CD4-positive, alpha-beta memory T cell (primary cell): ENCODE measurements at regions not wholly inside any gene's neighbourhood (a gene's known extent, or its start where the extent isn't known, plus 50 kb on each side); places are given as distances from the start of the nearest gene placed in this dataset.

Experiments
- CTCF ChIA-PET: fragments of 350-600 bp; sonication (Branson Sonifier 250); formaldehyde crosslinking; loops from one replicate; lab custom pipeline; 2021; ENCODE audit warnings: inconsistent platforms; ENCODE audit not compliant: partially characterized antibody; lab: Charles Lee
- POLR2A ChIA-PET: fragments of 350-600 bp; sonication (Branson Sonifier 250); formaldehyde crosslinking; loops from one replicate; lab custom pipeline; 2021; ENCODE audit not compliant: partially characterized antibody; lab: Charles Lee
- DNase-seq, 5 donors: peaks; one replicate each; pipeline versions ENCODE4 v3.0.0 to v3.0.0-alpha.2; 2020 to 2022; ENCODE audit warnings: mixed read lengths in 1 of 5
- H3K27ac ChIP-seq: one replicate; pipeline ENCODE4 v1.7.0; 2013; ENCODE audit warnings: low read depth, low read length
- H3K27me3 ChIP-seq: 2 replicates; pipeline ENCODE4 v1.7.0; 2013; ENCODE audit warnings: mild to moderate bottlenecking, low read length, moderate library complexity; ENCODE audit not compliant: insufficient read depth
- H3K36me3 ChIP-seq: 2 replicates; pipeline ENCODE4 v1.7.0; 2013; ENCODE audit warnings: mild to moderate bottlenecking, low read length, moderate library complexity; ENCODE audit not compliant: insufficient read depth
- H3K4me1 ChIP-seq: 2 replicates; pipeline ENCODE4 v1.7.0; 2013; ENCODE audit warnings: mild to moderate bottlenecking, low read length, moderate library complexity; ENCODE audit not compliant: insufficient read depth
- H3K4me3 ChIP-seq, 2 donors: one replicate each; pipeline ENCODE4 v1.7.0; 2013; ENCODE audit warnings: low read length in 2 of 2, mild to moderate bottlenecking in 1 of 2
- H3K9me3 ChIP-seq, 2 donors: one replicate each; pipeline ENCODE4 v1.7.0; 2013; ENCODE audit warnings: low read length in 2 of 2, control low read depth in 1 of 2; ENCODE audit not compliant: control insufficient read depth in 1 of 2
- H3K27ac Mint-ChIP-seq, 7 donors: one replicate each; pipeline ENCODE4 v1.8.0; 2020 to 2021; ENCODE audit warnings: mixed read lengths in 7 of 7, mild to moderate bottlenecking in 6 of 7, inconsistent platforms in 3 of 7, moderate library complexity in 3 of 7
- H3K27me3 Mint-ChIP-seq, 2 donors: one replicate each; pipeline ENCODE4 v1.8.0; 2020 to 2021; ENCODE audit warnings: mixed read lengths in 2 of 2
- H3K36me3 Mint-ChIP-seq, 2 donors: one replicate each; pipeline ENCODE4 v1.8.0; 2020 to 2021; ENCODE audit warnings: mixed read lengths in 2 of 2, inconsistent platforms in 1 of 2, mild to moderate bottlenecking in 1 of 2
- H3K4me1 Mint-ChIP-seq, 4 donors: one replicate each; pipeline ENCODE4 v1.8.0; 2020 to 2021; ENCODE audit warnings: mixed read lengths in 4 of 4, mild to moderate bottlenecking in 1 of 4
- H3K4me3 Mint-ChIP-seq, 8 donors: one replicate each; pipeline ENCODE4 v1.8.0; 2020 to 2021; ENCODE audit warnings: mixed read lengths in 8 of 8, mild to moderate bottlenecking in 7 of 8, moderate library complexity in 6 of 8, inconsistent platforms in 3 of 8
- H3K9me3 Mint-ChIP-seq, 8 donors: one replicate each; pipeline ENCODE4 v1.8.0; 2020 to 2021; ENCODE audit warnings: mixed read lengths in 8 of 8, mild to moderate bottlenecking in 5 of 8, inconsistent platforms in 3 of 8, moderate library complexity in 1 of 8
- intact Hi-C: fragments of 100-400 bp; cut with micrococcal nuclease; formaldehyde crosslinking; loops from one replicate; pipeline ENCODE4 v1.15.1; 2023

GRCh38 chr13:30000370-30000765 is 150.0 kb upstream of the UBL3 start:
- Mint-ChIP-seq H3K36me3 (no peaks in the 10 kb centered on the region), H3K4me3 (no peak overlapping the region), H3K27ac (no peak overlapping the region), H3K27me3 (peaks cover 3% of the 10 kb centered on the region in 2 donors), H3K4me1 (peaks cover 0 to 9% (median 6%) of the 10 kb centered on the region in 4 donors), H3K9me3 (no peaks in the 10 kb centered on the region)
- no peaks in the 10 kb centered on the region for H3K9me3 ChIP-seq
- no peaks in the 10 kb centered on the region for H3K36me3 ChIP-seq
- CTCF ChIA-PET = no interaction called here
- H3K4me3 ChIP-seq = no peak overlapping the region
- H3K4me1 ChIP-seq = no peaks in the 10 kb centered on the region
- POLR2A ChIA-PET = no interaction called here
- intact Hi-C loops = no loop called here
- no peak for DNase-seq
- H3K27me3 ChIP-seq = no peaks in the 10 kb centered on the region
- no peak overlapping the region for H3K27ac ChIP-seq

- Mint-ChIP-seq H3K27ac (no peak overlapping the region), H3K4me3 (no peak overlapping the region), H3K4me1 (peaks cover 0 to 3% (median 0%) of the 10 kb centered on the region in 4 donors), H3K9me3 (no peaks in the 10 kb centered on the region), H3K36me3 (no peaks in the 10 kb centered on the region), H3K27me3 (peaks cover 3% of the 10 kb centered on the region in 2 donors)
- Histone ChIP-seq H3K4me1 (no peaks in the 10 kb centered on the region), H3K36me3 (no peaks in the 10 kb centered on the region), H3K27me3 (no peaks in the 10 kb centered on the region), H3K4me3 (no peak overlapping the region), H3K27ac (no peak overlapping the region), H3K9me3 (no peaks in the 10 kb centered on the region)
- intact Hi-C loops = no loop called here
- ChIA-PET CTCF (no interaction called here), POLR2A (no interaction called here)
- no peak for DNase-seq
Observed at GRCh38 chr13:29999492-30000369, 149.3 kb upstream of the UBL3 start.

GRCh38 chr13:29996316-29996715 is 145.9 kb upstream of the UBL3 start:
- Histone ChIP-seq H3K27me3 (no peaks in the 10 kb centered on the region), H3K4me1 (no peaks in the 10 kb centered on the region), H3K4me3 (no peak overlapping the region), H3K36me3 (no peaks in the 10 kb centered on the region), H3K9me3 (no peaks in the 10 kb centered on the region), H3K27ac (no peak overlapping the region)
- Mint-ChIP-seq H3K4me1 (no peaks in the 10 kb centered on the region), H3K9me3 (no peaks in the 10 kb centered on the region), H3K27me3 (peaks cover 0 to 1% of the 10 kb centered on the region in 2 donors), H3K27ac (no peak overlapping the region), H3K4me3 (no peak overlapping the region), H3K36me3 (no peaks in the 10 kb centered on the region)
- intact Hi-C loops = no loop called here
- DNase-seq = no peak
- CTCF ChIA-PET = no interaction called here
- POLR2A ChIA-PET = no interaction called here

- no peak for DNase-seq
- Histone ChIP-seq H3K36me3 (no peaks in the 10 kb centered on the region), H3K9me3 (no peaks in the 10 kb centered on the region), H3K4me3 (no peak overlapping the region), H3K27ac (no peak overlapping the region), H3K27me3 (no peaks in the 10 kb centered on the region), H3K4me1 (no peaks in the 10 kb centered on the region)
- ChIA-PET POLR2A (no interaction called here), CTCF (no interaction called here)
- Mint-ChIP-seq H3K36me3 (no peaks in the 10 kb centered on the region), H3K4me1 (no peaks in the 10 kb centered on the region), H3K9me3 (no peaks in the 10 kb centered on the region), H3K27ac (no peak overlapping the region), H3K27me3 (peaks cover 0 to 3% of the 10 kb centered on the region in 2 donors), H3K4me3 (no peak overlapping the region)
- intact Hi-C loops = no loop called here
Observed at GRCh38 chr13:29994911-29995595, 144.6 kb upstream of the UBL3 start.

- Histone ChIP-seq H3K4me3 (no peak overlapping the region), H3K9me3 (no peaks in the 10 kb centered on the region), H3K36me3 (no peaks in the 10 kb centered on the region), H3K27me3 (no peaks in the 10 kb centered on the region), H3K27ac (no peak overlapping the region), H3K4me1 (no peaks in the 10 kb centered on the region)
- H3K9me3 Mint-ChIP-seq = peaks cover 0 to under 1% (median 0%) of the 10 kb centered on the region in 8 donors
- peaks cover 0 to 3% of the 10 kb centered on the region in 2 donors for H3K27me3 Mint-ChIP-seq
- ChIA-PET POLR2A (no interaction called here), CTCF (interaction anchor here (1.2 kb wide), 1 partner anchor 121 kb away, joined by 3 read pairs; no protein-coding TSS in a partner anchor)
- DNase-seq = no peak
- no peaks in the 10 kb centered on the region for H3K36me3 Mint-ChIP-seq
- H3K4me3 Mint-ChIP-seq = no peak overlapping the region
- intact Hi-C loops = no loop called here
- H3K4me1 Mint-ChIP-seq = no peaks in the 10 kb centered on the region
- H3K27ac Mint-ChIP-seq = no peak overlapping the region
Observed at GRCh38 chr13:29993716-29994488, 143.5 kb upstream of the UBL3 start.

- no peaks in the 10 kb centered on the region for H3K4me1 ChIP-seq
- CTCF ChIA-PET = interaction anchor here (1.2 kb wide), 1 partner anchor 122 kb away, joined by 3 read pairs; no protein-coding TSS in a partner anchor
- Mint-ChIP-seq H3K27ac (peak overlapping the region in 1 of 7 donors; percentile 15), H3K9me3 (peaks cover 1 to 4% (median 2%) of the 10 kb centered on the region in 8 donors), H3K36me3 (peaks cover 0 to 2% of the 10 kb centered on the region in 2 donors), H3K27me3 (peaks cover 0 to 3% of the 10 kb centered on the region in 2 donors), H3K4me3 (no peak overlapping the region), H3K4me1 (no peaks in the 10 kb centered on the region)
- POLR2A ChIA-PET = no interaction called here
- H3K27ac ChIP-seq = no peak overlapping the region
- H3K27me3 ChIP-seq = no peaks in the 10 kb centered on the region
- H3K4me3 ChIP-seq = no peak overlapping the region
- H3K9me3 ChIP-seq = no peaks in the 10 kb centered on the region
- H3K36me3 ChIP-seq = no peaks in the 10 kb centered on the region
- intact Hi-C loops = no loop called here
- DNase-seq = no peak
Observed at GRCh38 chr13:29993196-29993595, 142.8 kb upstream of the UBL3 start.

- Histone ChIP-seq H3K27ac (no peak overlapping the region), H3K4me1 (no peaks in the 10 kb centered on the region), H3K4me3 (no peak overlapping the region), H3K36me3 (no peaks in the 10 kb centered on the region), H3K9me3 (no peaks in the 10 kb centered on the region), H3K27me3 (no peaks in the 10 kb centered on the region)
- POLR2A ChIA-PET = no interaction called here
- H3K9me3 Mint-ChIP-seq = peaks cover 2 to 21% (median 17%) of the 10 kb centered on the region in 8 donors
- no peak for DNase-seq
- peaks cover 3 to 14% of the 10 kb centered on the region in 2 donors for H3K36me3 Mint-ChIP-seq
- H3K27me3 Mint-ChIP-seq = peaks cover 0 to 5% of the 10 kb centered on the region in 2 donors
- intact Hi-C loops = no loop called here
- CTCF ChIA-PET = no interaction called here
- H3K27ac Mint-ChIP-seq = no peak overlapping the region
- H3K4me3 Mint-ChIP-seq = no peak overlapping the region
- H3K4me1 Mint-ChIP-seq = no peaks in the 10 kb centered on the region
Observed at GRCh38 chr13:29991343-29991742, 140.9 kb upstream of the UBL3 start.
